M059J (cell line): ENCODE measurements at regions not wholly inside any gene's neighbourhood (a gene's known extent, or its start where the extent isn't known, plus 50 kb on each side); places are given as distances from the start of the nearest gene placed in this dataset.

ENCODE experiments used
- DNase-seq: peaks from one replicate; pipeline ENCODE4 v3.0.0-alpha.2; 2012; ENCODE audit warnings: low read depth

GRCh38 chr3:78421247-78421966, 1346.4 kb downstream of the ROBO1 start:
- DNase-seq: no peak

- no peak for DNase-seq
These were observed 1343.1 kb downstream of the ROBO1 start for GRCh38 chr3:78424656-78425055.

GRCh38 chr3:78426454-78426853, 1341.3 kb downstream of the ROBO1 start:
- DNase-seq: no peak

GRCh38 chr3:78427303-78427702, 1340.5 kb downstream of the ROBO1 start:
- DNase-seq: peak; percentile 0

- DNase-seq: peak; percentile 22
These were observed 1337.1 kb downstream of the ROBO1 start for GRCh38 chr3:78430741-78431140.

GRCh38 chr3:78434801-78435200, 1333.0 kb downstream of the ROBO1 start:
- DNase-seq: peak; percentile 39

GRCh38 chr3:78455166-78455565, 1312.6 kb downstream of the ROBO1 start:
- no peak for DNase-seq

- peak; percentile 1 for DNase-seq
These were observed 1311.9 kb downstream of the ROBO1 start for GRCh38 chr3:78455712-78456433.

GRCh38 chr3:78459796-78460195, 1308.0 kb downstream of the ROBO1 start:
- peak; percentile 1 for DNase-seq

- DNase-seq: no peak
These were observed 1305.8 kb downstream of the ROBO1 start for GRCh38 chr3:78462021-78462420.

- no peak for DNase-seq
These were observed 1291.7 kb downstream of the ROBO1 start for GRCh38 chr3:78476076-78476475.

- no peak for DNase-seq
These were observed 1286.7 kb downstream of the ROBO1 start for GRCh38 chr3:78481050-78481449.

- DNase-seq: no peak
These were observed 1284.7 kb downstream of the ROBO1 start for GRCh38 chr3:78483090-78483489.

GRCh38 chr3:78494851-78495250, 1272.9 kb downstream of the ROBO1 start:
- DNase-seq: no peak

GRCh38 chr3:78495301-78495700, 1272.5 kb downstream of the ROBO1 start:
- no peak for DNase-seq

- no peak for DNase-seq
These were observed 1271.3 kb downstream of the ROBO1 start for GRCh38 chr3:78496501-78496900.

GRCh38 chr3:78497021-78497420, 1270.8 kb downstream of the ROBO1 start:
- no peak for DNase-seq

GRCh38 chr3:78497767-78498166, 1270.0 kb downstream of the ROBO1 start:
- DNase-seq: no peak

GRCh38 chr3:78506061-78506460, 1261.7 kb downstream of the ROBO1 start:
- DNase-seq: peak; percentile 8

GRCh38 chr3:78506581-78507195, 1261.1 kb downstream of the ROBO1 start:
- DNase-seq: peak; percentile 55

GRCh38 chr3:78507196-78507984, 1260.4 kb downstream of the ROBO1 start:
- DNase-seq: peak; percentile 59

GRCh38 chr3:78511840-78512239, 1256.0 kb downstream of the ROBO1 start:
- DNase-seq: no peak
